B cell (primary cell): ENCODE measurements at regions not wholly inside any gene's neighbourhood (a gene's known extent, or its start where the extent isn't known, plus 50 kb on each side); places are given as distances from the start of the nearest gene placed in this dataset.

Source experiments
- ATAC-seq: fragments of 200-7000 bp; cut with Tn5 transposase; one replicate; pipeline ENCODE4 v1.10.0; 2021; ENCODE audit warnings: low read depth, mild to moderate bottlenecking, moderate number of reproducible peaks, moderate library complexity
- CTCF ChIA-PET: fragments of 350-600 bp; sonication (Branson Sonifier 250); formaldehyde crosslinking; loops from one replicate; lab custom pipeline; 2021; ENCODE audit warnings: antibody characterized with exemption, inconsistent platforms; lab: Charles Lee
- POLR2A ChIA-PET: fragments of 350-600 bp; sonication (Branson Sonifier 250); formaldehyde crosslinking; loops from one replicate; lab custom pipeline; 2021; ENCODE audit warnings: antibody characterized with exemption; lab: Charles Lee
- DNase-seq: peaks from one replicate; pipeline ENCODE4 v3.0.0; 2013
- H2AFZ ChIP-seq: 2 replicates; pipeline ENCODE4 v1.6.1; 2012; ENCODE audit warnings: mild to moderate bottlenecking, low read depth, low read length; ENCODE audit not compliant: insufficient read depth, poor library complexity, severe bottlenecking
- H3K27ac ChIP-seq, 2 donors: 1 replicate in 1 of 2; 2 replicates in 1 of 2; pipeline ENCODE4 v1.5.1; 2012 to 2013; ENCODE audit warnings: low read length in 2 of 2, mild to moderate bottlenecking in 2 of 2, moderate library complexity in 1 of 2
- H3K27me3 ChIP-seq, 4 experiments: fragments of 200-600 bp in 1 of 4; sonication (generic) in 1 of 4; replicated peaks in 1 of 4; 1 replicate in 2 of 4; 2 replicates in 2 of 4; pipeline versions ENCODE4 v1.6.1 to v1.7.0; 2013 to 2016; ENCODE audit warnings: low read length in 3 of 4, mild to moderate bottlenecking in 2 of 4, mixed read lengths in 1 of 4, moderate library complexity in 1 of 4; ENCODE audit not compliant: insufficient read depth in 4 of 4, control insufficient read depth in 3 of 4; ENCODE audit errors: control extremely low read depth in 1 of 4
- H3K36me3 ChIP-seq, 2 experiments: replicated peaks in 1 of 2; 1 replicate in 1 of 2; 2 replicates in 1 of 2; pipeline versions ENCODE4 v1.6.1 to v1.7.1; 2013; ENCODE audit warnings: low read length in 1 of 2; ENCODE audit not compliant: insufficient read depth in 2 of 2, control insufficient read depth in 1 of 2; ENCODE audit errors: control extremely low read depth in 1 of 2, extremely low read depth in 1 of 2
- H3K4me1 ChIP-seq, 2 donors: fragments of 200-600 bp in 1 of 2; sonication (generic) in 1 of 2; 1 replicate in 1 of 2; 2 replicates in 1 of 2; pipeline versions ENCODE4 v1.5.1 to v1.6.1; 2013 to 2017; ENCODE audit warnings: low read length in 2 of 2; ENCODE audit not compliant: control insufficient read depth in 2 of 2, insufficient read depth in 2 of 2
- H3K4me2 ChIP-seq: replicated peaks from 2 replicates; pipeline ENCODE3; 2012; ENCODE audit warnings: mild to moderate bottlenecking, low read depth, low read length; ENCODE audit not compliant: poor library complexity, severe bottlenecking
- H3K4me3 ChIP-seq, 5 experiments: fragments of 200-600 bp in 1 of 5; sonication (generic) in 1 of 5; 1 replicate in 3 of 5; 2 replicates in 2 of 5; pipeline versions ENCODE4 v1.5.1 to v1.7.0; 2011 to 2016; ENCODE audit warnings: low read length in 4 of 5, mild to moderate bottlenecking in 4 of 5, low read depth in 2 of 5, control low read depth in 1 of 5, moderate library complexity in 1 of 5; ENCODE audit not compliant: insufficient read depth in 1 of 5; ENCODE audit errors: control extremely low read depth in 1 of 5, extremely low read depth in 1 of 5
- H3K79me2 ChIP-seq: fragments of 200-600 bp; sonication (generic); one replicate; pipeline ENCODE4 v1.6.0; 2016; ENCODE audit warnings: low read length; ENCODE audit not compliant: control insufficient read depth, insufficient read depth
- H3K9ac ChIP-seq: fragments of 200-600 bp; sonication (generic); 2 replicates; pipeline ENCODE4 v1.6.1; 2017; ENCODE audit warnings: mild to moderate bottlenecking, low read length, moderate library complexity
- H3K9me3 ChIP-seq, 3 donors: one replicate each; pipeline versions ENCODE4 v1.6.1 to v1.7.1; 2013; ENCODE audit warnings: low read length in 2 of 3; ENCODE audit not compliant: control insufficient read depth in 2 of 3, insufficient read depth in 1 of 3; ENCODE audit errors: control extremely low read depth in 1 of 3
- H4K20me1 ChIP-seq: 2 replicates; pipeline ENCODE4 v1.6.0; 2012; ENCODE audit warnings: mild to moderate bottlenecking, low read length; ENCODE audit not compliant: insufficient read depth, control insufficient read depth, poor library complexity, severe bottlenecking
- H3K27ac Mint-ChIP-seq: one replicate; pipeline ENCODE4 v1.8.0; 2021; ENCODE audit warnings: mixed read lengths
- H3K27me3 Mint-ChIP-seq: one replicate; pipeline ENCODE4 v1.8.0; 2021; ENCODE audit warnings: mixed read lengths
- H3K4me1 Mint-ChIP-seq: one replicate; pipeline ENCODE4 v1.8.0; 2021; ENCODE audit warnings: mixed read lengths
- H3K4me3 Mint-ChIP-seq: one replicate; pipeline ENCODE4 v1.8.0; 2021; ENCODE audit warnings: mixed read lengths
- H3K9me3 Mint-ChIP-seq: one replicate; pipeline ENCODE4 v1.8.0; 2022; ENCODE audit warnings: mixed read lengths; ENCODE audit not compliant: insufficient read depth
- EZH2 ChIP-seq: IDR thresholded peaks from 2 replicates; pipeline ENCODE4 v1.6.1; 2012; ENCODE audit warnings: borderline replicate concordance, low read depth, mild to moderate bottlenecking, moderate library complexity, low read length; ENCODE audit not compliant: insufficient read depth, poor library complexity, severe bottlenecking
- WGBS: methylation state at CpG from one replicate; pipeline ENCODE4 v1.1.5; 2013; ENCODE audit warnings: missing lambda C conversion rate; ENCODE audit not compliant: insufficient coverage; 5-methylcytosine and 5-hydroxymethylcytosine counted together
- intact Hi-C: fragments of 100-400 bp; cut with micrococcal nuclease; formaldehyde crosslinking; loops from one replicate; pipeline ENCODE4 v1.10.0; 2022
- TF ChIP-seq, protein P1 (sequence below): fragments of 200-600 bp; IDR thresholded peaks from one replicate; pipeline ENCODE4 v1.8.0; 2022; ENCODE audit warnings: antibody characterized with exemption, mild to moderate bottlenecking

DNA sequence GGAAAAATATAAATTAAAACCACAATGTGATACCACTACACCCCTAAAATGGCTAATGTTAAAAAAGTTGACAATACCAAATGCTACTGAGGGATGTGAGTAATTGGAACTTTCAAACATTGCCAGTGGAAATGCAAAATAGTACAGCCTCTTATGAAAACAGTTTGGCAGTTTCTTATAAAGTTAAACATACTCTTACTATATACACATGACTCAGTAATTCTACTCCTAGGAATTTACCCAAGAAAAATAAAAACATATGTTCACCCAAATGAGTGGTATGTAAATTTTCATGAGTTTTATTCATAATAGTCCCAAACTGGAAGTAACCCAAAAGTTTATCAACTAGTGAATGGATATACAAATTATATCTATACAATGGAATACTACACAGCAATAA lies 228.0 kb downstream of the CYP26B1 start:
- H3K27me3 Mint-ChIP-seq, result peaks cover 12% of the 10 kb centered on the region
- Histone ChIP-seq H3K4me1 (no peaks in the 10 kb centered on the region), H3K27me3 (no peaks in the 10 kb centered on the region), H3K4me3 (no peak overlapping the region), H2AFZ (no peak overlapping the region), H4K20me1 (no peaks in the 10 kb centered on the region), H3K9me3 (peaks cover 0 to 3% (median 1%) of the 10 kb centered on the region in 3 donors), H3K9ac (no peak overlapping the region), H3K27ac (no peak overlapping the region), H3K36me3 (no peaks in the 10 kb centered on the region), H3K79me2 (no peaks in the 10 kb centered on the region), H3K4me2 (no peak overlapping the region)
- no peaks in the 10 kb centered on the region for H3K4me1 Mint-ChIP-seq
- ChIA-PET CTCF (interaction anchor here (6.0 kb wide), 1 partner anchor 660 kb away, joined by 63 read pairs; no protein-coding TSS in a partner anchor), POLR2A (no interaction called here)
- H3K4me3 Mint-ChIP-seq, result no peak overlapping the region
- H3K9me3 Mint-ChIP-seq, result peaks cover 3% of the 10 kb centered on the region
- no peak for ATAC-seq
- no peak overlapping the region for H3K27ac Mint-ChIP-seq
- intact Hi-C loops, result loop anchor here (10.0 kb wide), 1 partner anchor 1255 kb away; no protein-coding TSS in a partner anchor
- TF ChIP-seq, protein P1, sequence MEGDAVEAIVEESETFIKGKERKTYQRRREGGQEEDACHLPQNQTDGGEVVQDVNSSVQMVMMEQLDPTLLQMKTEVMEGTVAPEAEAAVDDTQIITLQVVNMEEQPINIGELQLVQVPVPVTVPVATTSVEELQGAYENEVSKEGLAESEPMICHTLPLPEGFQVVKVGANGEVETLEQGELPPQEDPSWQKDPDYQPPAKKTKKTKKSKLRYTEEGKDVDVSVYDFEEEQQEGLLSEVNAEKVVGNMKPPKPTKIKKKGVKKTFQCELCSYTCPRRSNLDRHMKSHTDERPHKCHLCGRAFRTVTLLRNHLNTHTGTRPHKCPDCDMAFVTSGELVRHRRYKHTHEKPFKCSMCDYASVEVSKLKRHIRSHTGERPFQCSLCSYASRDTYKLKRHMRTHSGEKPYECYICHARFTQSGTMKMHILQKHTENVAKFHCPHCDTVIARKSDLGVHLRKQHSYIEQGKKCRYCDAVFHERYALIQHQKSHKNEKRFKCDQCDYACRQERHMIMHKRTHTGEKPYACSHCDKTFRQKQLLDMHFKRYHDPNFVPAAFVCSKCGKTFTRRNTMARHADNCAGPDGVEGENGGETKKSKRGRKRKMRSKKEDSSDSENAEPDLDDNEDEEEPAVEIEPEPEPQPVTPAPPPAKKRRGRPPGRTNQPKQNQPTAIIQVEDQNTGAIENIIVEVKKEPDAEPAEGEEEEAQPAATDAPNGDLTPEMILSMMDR, result no peak
- no peak for TF ChIP-seq EZH2
- DNase-seq, result no peak

DNA sequence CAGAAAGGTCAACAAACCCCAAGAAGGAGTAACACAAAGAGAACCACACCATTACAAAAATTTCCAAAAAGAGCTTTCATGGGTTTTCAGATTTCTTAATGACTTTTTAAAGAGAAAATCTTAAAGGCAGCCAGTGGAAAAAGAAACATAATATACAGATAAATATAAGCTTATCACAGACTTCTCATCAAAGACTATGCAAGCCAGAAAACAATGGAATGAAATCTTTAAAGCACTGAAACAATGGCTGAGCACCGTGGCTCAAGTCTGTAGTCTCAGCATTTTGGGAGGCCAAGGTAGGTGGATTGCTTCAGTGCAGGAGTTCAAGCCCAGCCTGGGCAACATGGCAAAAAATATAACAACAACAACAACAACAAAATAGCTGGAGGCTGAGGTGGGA lies 237.4 kb downstream of the CYP26B1 start:
- WGBS, result no CpG with 5 or more reads among the region's 1 CpG
- no peaks in the 10 kb centered on the region for H3K4me1 Mint-ChIP-seq
- CTCF ChIA-PET, result interaction anchor here (2.0 kb wide), 1 partner anchor 13 kb away, joined by 9 read pairs; no protein-coding TSS in a partner anchor

More for the DNA sequence above, 237.4 kb downstream of the CYP26B1 start:
- Histone ChIP-seq H3K36me3 (no peaks in the 10 kb centered on the region), H3K9me3 (peaks cover 3 to 5% (median 4%) of the 10 kb centered on the region in 3 donors), H3K27ac (no peak overlapping the region), H3K79me2 (no peaks in the 10 kb centered on the region), H3K9ac (no peak overlapping the region), H3K4me3 (no peak overlapping the region), H2AFZ (no peak overlapping the region), H4K20me1 (no peaks in the 10 kb centered on the region), H3K4me1 (no peaks in the 10 kb centered on the region), H3K27me3 (peaks cover 0 to 5% (median 0%) of the 10 kb centered on the region in 4 experiments), H3K4me2 (no peak overlapping the region)
- peaks cover 12% of the 10 kb centered on the region for H3K27me3 Mint-ChIP-seq
- TF ChIP-seq, protein P1, result no peak
- TF ChIP-seq EZH2, result no peak
- DNase-seq (no peak), ATAC-seq (no peak)
- H3K27ac Mint-ChIP-seq, result no peak overlapping the region
- no peak overlapping the region for H3K4me3 Mint-ChIP-seq
- intact Hi-C loops, result no loop called here
- POLR2A ChIA-PET, result no interaction called here
- peaks cover 4% of the 10 kb centered on the region for H3K9me3 Mint-ChIP-seq
